NOMO-1 treated with DMSO at 0.1 percent for 48 hours (cell line): ENCODE measurements at regions not wholly inside any gene's neighbourhood (a gene's known extent, or its start where the extent isn't known, plus 50 kb on each side); places are given as distances from the start of the nearest gene placed in this dataset.

Experiments used
- DNase-seq: peaks from one replicate; lab custom pipeline; 2025; ENCODE audit not compliant: unreplicated experiment; lab: John Stamatoyannopoulos, UW

GRCh38 chr1:226816576-226816975 is 53.8 kb upstream of the PSEN2 start:
- DNase-seq, result no peak

DNA sequence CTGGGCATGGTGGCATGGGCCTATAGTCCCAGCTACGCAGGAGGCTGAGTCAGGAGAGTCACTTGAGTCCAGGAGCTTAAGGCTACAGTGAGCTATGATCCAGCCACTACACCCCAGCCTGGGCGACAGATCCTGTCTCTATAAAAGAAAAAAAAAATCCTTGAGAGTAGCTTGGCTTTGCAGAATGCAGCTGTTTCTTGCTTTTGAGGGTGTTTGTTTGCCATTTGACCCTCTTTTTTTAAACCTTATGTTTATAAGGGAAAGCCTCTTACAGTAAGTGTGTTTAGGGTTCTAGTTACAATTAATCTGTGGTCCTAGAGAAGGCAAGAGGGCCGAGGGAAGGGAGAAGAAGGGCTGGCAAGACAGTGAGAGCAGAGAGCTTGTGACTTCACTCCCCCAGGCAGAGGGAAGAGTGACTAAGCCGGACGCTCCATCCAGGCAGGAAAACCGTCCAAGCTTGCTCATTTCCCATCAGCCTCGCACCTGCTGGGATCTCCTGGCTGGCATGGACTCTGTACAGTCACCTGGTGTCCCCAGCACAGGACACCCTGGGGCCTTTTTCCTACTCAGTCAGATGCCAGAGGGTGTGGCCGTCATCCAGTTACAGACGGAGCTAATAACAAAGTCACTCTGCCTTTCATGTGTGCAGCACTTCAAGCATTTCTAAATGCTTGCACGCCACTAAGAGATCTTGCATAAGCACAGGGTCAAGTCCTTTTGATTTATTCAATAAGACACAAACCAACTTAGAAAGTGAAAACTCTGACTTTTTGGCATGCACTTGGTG is 55.5 kb upstream of the PSEN2 start:
- peak; percentile 53 for DNase-seq

DNA sequence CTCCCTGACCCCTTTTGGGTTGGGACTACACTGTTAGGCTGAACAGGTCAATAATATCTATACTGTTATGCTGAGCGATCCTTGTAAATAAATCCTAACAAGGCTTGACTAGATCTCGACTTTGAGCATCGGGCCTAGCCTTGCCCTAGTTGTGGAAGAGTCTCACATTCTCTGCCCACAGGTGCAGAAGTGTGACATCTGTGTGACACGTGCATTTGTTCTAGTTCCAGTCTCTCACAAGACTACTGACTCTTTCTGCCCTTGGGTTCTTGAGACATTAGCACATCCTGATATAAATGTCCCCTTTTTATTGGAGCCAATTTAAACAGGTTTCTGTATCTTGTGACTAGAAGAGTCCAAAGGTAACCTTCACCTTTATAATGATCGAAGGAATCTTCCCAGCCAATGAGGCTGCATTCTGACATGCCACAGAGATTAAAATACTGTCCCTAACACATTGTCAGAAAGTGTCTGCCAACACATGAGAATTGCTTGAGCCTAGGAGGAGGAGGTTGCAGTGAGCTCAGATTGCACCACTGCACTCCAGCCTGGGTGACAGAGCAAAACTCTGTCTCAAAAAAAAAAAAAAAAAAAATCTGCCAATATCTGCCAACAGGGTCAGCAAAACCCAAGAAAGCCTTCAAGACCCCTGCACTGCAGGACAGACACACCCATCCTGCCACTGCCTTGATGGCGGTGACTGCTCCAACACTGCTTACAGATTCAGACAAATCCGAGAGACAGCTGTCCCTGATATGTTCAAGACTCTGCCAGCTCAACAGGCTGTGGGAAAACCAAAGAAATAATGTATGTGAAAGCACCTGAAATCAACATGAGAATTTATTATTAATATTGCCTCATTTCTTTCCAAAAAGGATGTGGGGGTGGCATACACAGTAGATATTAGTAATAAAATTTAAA is 56.5 kb upstream of the PSEN2 start:
- DNase-seq, result no peak

DNA sequence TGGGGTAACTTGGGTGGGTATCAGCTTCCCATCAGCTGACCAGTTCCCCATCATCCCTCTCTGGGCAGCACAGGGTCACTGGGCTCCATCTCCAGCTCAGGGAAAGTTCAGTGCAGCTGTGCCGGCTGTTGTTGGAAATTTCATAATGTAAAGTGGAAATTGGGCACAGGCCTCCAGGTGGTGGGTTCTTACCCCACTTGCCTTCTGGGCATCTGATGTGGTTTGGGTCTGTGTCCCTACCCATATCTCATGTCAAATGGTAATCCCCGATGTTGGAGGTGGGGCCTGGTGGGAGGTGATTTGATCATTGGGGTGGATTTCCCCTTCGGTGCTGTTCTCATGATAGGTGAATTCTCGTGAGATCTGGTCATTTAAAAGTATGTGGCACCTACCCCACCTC is 59.7 kb upstream of the PSEN2 start:
- no peak for DNase-seq

DNA sequence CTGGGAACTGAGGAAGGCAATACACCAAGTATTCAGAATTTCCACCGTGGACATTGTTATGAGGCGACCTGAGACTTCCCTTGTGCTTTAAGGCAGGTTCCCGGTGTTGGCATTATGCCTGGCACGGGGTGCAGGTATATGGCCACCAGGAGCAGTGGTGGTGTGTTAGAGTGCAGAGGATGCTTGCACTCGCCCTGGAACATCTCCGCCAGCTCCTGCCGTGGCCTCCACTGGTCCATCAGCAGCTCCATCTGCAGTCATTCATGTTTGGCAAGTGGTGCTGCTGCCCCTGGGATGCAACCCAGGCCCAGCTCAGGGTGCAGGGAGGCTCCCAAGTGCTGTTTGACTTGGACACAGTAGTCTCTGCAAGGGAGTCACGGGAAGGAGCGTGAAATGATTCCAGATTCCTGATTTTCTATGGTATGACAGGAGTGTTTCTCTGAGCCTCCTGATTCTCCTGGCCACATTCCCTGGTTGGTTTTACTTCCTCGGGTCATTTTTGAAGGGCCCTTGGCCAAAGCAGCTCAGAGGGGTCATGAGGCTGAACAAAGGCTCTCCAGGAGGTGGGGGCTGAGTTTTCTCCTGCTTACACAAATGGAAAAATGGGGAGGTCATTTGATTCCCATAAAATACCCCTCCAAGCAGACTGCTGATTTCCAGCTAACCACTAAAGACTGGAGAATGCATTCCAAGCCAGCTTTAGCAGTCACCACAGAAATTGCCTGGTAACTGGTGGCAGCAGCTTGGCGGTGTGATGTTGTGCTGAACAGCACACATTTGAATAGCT is 60.4 kb upstream of the PSEN2 start:
- DNase-seq, result no peak

- no peak for DNase-seq
Observed at GRCh38 chr1:226808501-226808900, 61.9 kb upstream of the PSEN2 start.

GRCh38 chr1:226806988-226807387 is 63.4 kb upstream of the PSEN2 start:
- DNase-seq, result no peak

- no peak for DNase-seq
Observed at GRCh38 chr1:226804907-226805759, 65.3 kb upstream of the PSEN2 start.

DNA sequence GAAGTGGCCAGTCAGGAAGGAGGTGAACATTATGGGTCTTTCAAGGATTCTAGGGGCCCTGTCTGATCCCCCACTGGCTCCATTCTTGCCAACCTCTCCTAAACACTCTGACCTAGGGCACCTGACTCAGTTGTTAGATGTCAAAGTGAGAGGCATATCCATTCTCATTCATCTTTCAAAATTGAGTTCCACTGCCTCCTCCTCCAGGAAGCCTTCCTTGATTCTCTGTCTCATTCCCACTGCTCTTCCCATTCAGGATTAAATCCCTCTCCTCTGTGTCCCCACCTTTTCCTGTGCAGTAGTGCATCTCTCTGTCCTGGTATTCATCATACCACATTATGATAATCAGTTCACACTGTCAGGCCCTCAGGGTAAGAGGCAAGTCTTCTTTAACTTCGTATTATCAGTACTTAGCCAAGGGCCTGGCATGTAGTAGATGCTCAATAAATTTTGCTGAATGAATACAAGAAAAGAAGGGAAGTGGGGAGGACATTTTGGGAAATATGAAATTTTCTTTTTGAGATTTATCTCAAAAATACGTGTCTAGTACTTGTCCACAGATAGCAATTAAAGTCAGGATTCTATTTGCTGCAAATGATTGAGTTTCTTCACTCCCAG is 61.8 kb upstream of the ITPKB start:
- DNase-seq, result no peak

GRCh38 chr1:226799634-226800281 is 60.7 kb upstream of the ITPKB start:
- no peak for DNase-seq

DNA sequence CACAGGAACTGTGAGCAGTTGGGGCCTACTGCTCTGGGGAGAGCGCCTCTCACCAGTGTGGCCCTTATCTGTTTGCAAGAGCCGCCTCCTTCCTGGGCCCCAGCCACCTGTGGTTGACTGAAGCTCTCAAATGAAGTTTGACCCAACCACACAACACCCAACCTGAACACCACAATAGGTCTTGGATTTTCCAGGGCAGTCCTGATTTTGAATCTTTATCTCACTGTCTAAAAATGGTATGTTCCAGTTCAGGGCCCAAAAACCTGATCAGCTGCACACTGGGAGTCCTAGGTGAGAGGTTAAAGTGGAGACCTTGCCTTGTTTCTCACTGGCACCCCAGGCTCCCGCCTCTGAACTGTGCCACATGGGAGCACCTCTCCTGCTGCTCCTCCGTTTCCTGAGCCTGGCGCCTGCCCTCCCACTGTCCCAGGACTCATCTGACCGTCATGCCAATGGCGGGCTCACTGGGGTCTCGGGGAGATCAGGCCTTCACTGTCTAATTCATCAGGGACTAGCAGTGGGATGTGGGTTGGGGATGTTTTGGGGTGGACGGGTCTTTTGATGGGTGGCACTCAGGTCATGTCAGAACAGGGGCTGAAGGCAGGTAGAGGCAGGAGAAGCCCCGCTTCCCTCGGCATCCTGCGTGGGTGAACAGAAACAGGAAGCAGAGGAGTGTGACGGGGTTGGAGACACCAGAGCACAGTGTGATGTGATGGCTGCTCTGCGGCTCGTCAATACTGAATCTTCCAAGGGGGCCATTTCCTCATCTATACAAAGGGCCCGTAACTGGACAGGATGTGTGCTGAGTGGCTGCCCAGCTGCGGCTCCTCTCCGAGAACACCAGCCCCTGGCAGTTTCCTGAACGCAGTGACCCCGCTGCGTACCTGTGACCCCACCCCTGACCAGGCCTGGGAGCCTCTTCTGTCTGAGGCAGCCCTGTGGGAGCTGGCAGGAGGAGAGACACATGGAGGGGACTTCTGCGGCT is 59.6 kb upstream of the ITPKB start:
- no peak for DNase-seq

- DNase-seq, result no peak
Observed at GRCh38 chr1:226797151-226797550, 58.1 kb upstream of the ITPKB start.

DNA sequence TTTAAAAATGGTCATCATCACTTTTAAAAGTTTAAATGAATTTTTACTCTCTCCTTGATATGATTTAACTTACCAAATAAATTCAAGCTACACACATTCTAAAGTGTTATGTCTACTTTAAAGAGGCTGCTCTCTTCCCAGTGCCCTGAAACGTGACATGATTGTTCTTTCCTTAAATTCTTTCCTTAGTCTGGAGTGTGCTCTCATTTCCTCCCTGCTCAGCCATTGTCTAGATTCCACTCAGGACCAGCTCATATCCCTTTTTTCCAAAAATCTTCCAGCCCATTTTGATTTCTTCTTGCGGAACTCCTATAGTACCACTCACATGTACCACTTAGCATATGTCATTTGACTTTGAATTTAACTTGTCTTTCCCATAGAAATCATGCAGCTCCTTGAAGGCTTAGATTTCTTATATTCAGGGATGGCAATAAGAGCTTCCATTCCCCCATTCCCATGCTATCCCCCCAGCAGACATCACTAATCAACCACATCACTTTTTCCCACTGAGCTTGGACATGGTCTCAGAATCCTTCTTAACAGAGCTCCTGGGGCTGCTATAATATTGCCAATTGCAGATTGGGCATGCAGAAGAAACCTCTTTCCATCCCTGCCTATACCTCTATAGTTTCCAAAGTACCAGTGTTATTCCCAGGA is 54.7 kb upstream of the ITPKB start:
- no peak for DNase-seq

DNA sequence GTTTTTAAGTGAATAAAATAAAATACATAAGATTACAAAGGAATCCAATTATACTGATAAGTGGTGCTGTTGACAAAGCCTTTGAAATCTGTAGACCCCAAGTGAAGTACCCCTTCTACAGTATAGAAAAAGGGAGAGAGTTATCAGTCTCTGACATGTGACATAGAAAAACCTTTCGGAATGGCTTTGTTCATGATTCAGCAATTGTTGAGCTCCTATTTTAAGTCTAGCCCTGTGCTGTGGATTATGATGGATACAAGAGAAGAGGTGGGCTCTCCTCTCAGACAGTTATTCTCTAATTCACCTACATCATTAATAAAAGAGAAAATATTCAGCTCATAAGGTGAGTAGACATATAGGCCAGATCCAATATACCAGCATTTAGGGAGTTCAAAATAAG is 53.3 kb upstream of the ITPKB start:
- no peak for DNase-seq

DNA sequence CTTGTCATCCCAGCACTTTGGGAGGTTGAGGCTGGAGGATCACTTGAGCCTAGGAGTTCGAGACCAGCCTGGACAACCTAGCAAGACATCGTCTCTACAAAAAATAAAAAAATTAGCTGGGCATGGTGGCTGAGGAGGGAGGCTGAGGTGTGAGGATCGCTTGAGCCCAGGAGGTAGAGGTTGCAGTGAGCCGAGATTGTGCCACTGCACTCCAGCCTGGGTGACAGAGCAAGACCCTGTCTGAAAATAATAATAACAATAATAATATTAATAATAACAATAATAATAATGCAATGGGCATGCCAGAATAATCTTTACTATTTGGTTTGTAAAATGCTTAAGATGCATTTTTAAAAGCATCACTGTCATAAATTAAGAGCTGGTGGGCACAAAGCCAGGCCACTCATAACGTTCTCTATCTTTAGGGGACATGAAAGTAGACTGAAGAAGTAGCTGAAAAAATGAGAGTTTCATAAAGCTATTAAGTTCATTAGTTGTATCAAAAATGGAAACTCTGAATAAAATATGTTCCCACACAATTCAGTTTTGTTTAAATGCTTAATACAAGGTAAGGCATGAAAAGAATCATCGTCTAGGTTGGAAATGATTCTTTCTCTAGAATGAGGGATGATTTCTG is 51.6 kb upstream of the ITPKB start:
- no peak for DNase-seq

DNA sequence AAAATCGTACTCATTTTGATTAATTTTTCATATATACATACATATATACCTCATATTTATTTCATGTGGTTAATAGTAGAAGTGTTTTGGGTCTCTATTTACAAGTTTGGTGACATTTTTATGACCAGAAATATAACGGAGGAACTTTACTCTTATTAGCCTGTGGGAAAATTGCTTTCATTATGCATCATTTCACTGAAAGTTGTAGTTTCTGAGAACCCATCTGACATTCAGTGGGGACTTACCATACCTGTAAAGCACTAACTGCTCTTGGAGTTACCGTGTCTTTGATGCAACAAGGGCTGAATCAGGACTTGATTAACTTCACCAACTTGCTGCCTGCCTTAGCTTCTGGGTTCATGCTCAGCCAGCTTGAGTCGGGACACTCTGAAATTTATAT is 49.9 kb upstream of the ITPKB start:
- no peak for DNase-seq
